Gastrocnemius medialis (tissue), 4 donors: ENCODE measurements at regions not wholly inside any gene's neighbourhood (a gene's known extent, or its start where the extent isn't known, plus 50 kb on each side); places are given as distances from the start of the nearest gene placed in this dataset.

ENCODE experiments used
- ATAC-seq, 2 donors: fragments of 150-250 bp; one replicate each; pipeline ENCODE4 v1.9.1; 2016
- DNase-seq, 2 donors: peaks; one replicate each; pipeline ENCODE4 v3.0.0-alpha.2; 2019
- H3K27ac ChIP-seq, 4 donors: fragments of 200-600 bp; sonication (generic); 1 replicate in 1 of 4; 2 replicates in 3 of 4; pipeline ENCODE4 v1.5.1; 2016 to 2018; ENCODE audit warnings: mild to moderate bottlenecking in 2 of 4, moderate library complexity in 1 of 4
- H3K27me3 ChIP-seq, 3 donors: fragments of 200-600 bp; sonication (generic) in 2 of 3; 1 replicate in 1 of 3; 2 replicates in 2 of 3; pipeline versions ENCODE4 v1.5.1 to v1.6.0; 2016 to 2019; ENCODE audit warnings: mild to moderate bottlenecking in 1 of 3, moderate library complexity in 1 of 3
- H3K36me3 ChIP-seq, 2 donors: fragments of 200-600 bp; sonication (generic) in 1 of 2; one replicate each; pipeline ENCODE4 v1.5.1; 2017 to 2018
- H3K4me1 ChIP-seq, 2 donors: fragments of 200-600 bp; sonication (generic) in 1 of 2; one replicate each; pipeline ENCODE4 v1.5.1; 2016 to 2017; ENCODE audit warnings: mild to moderate bottlenecking in 2 of 2
- H3K4me3 ChIP-seq, 4 donors: fragments of 200-600 bp; sonication (generic) in 3 of 4; 1 replicate in 1 of 4; 2 replicates in 3 of 4; pipeline ENCODE4 v1.5.1; 2016 to 2019; ENCODE audit warnings: mild to moderate bottlenecking in 2 of 4
- H3K9me3 ChIP-seq, 3 donors: fragments of 200-600 bp; sonication (generic) in 2 of 3; 1 replicate in 1 of 3; 2 replicates in 2 of 3; pipeline ENCODE4 v1.5.1; 2016 to 2019
- POLR2A ChIP-seq, 2 donors: fragments of 450-650 bp; IDR thresholded peaks; one replicate each; pipeline ENCODE4 v1.6.1; 2017; ENCODE audit warnings: antibody characterized with exemption in 2 of 2, mild to moderate bottlenecking in 2 of 2, moderate library complexity in 2 of 2
- in situ Hi-C, 4 donors: fragments of 200-750 bp; cut with MboI; loops; one replicate each; pipeline versions ENCODE4 v1.15.0 to v1.8.0; 2017; ENCODE audit warnings: low sequenced_read_pairs in 4 of 4
- intact Hi-C: fragments of 100-400 bp; cut with DNase I; formaldehyde crosslinking; loops from one replicate; pipeline ENCODE4 v1.15.1; 2023; ENCODE audit warnings: low total_unique reads
- TF ChIP-seq, protein P1 (sequence below), 5 experiments: fragments of 450-650 bp in 3 of 5; fragments of 200-600 bp in 2 of 5; sonication (generic) in 2 of 5; IDR thresholded peaks in 4 of 5; conservative IDR thresholded peaks in 1 of 5; 1 replicate in 4 of 5; 2 replicates in 1 of 5; pipeline ENCODE4 v1.5.1; 2016 to 2019; ENCODE audit warnings: antibody characterized with exemption in 5 of 5, mild to moderate bottlenecking in 3 of 5, moderate library complexity in 3 of 5

DNA sequence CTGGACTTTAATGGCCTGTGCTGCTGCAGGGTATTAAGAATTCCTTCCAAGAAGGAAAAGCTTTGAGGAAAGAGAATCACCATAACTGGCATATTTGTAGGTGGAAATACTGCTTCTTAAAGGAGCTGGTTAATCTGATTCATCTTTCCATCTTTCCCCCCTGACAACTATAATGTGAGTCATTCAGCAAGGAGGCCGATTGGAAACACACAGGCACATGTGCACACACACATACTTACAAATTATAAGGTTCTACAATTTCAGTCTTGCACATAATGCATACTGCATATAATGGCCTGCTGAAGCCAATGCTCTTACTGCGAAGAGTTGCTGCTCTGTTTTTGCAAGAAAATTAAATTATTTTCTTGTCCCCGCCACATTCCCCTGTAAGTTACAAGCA is 78.8 kb upstream of the TPP2 start:
- Histone ChIP-seq H3K27ac (no peak overlapping the region), H3K9me3 (no peaks in the 10 kb centered on the region), H3K4me3 (no peak overlapping the region), H3K36me3 (no peaks in the 10 kb centered on the region), H3K4me1 (no peaks in the 10 kb centered on the region), H3K27me3 (no peaks in the 10 kb centered on the region)
- no peak for ATAC-seq
- in situ Hi-C loops (no loop called here), intact Hi-C loops (no loop called here)
- TF ChIP-seq, protein P1, sequence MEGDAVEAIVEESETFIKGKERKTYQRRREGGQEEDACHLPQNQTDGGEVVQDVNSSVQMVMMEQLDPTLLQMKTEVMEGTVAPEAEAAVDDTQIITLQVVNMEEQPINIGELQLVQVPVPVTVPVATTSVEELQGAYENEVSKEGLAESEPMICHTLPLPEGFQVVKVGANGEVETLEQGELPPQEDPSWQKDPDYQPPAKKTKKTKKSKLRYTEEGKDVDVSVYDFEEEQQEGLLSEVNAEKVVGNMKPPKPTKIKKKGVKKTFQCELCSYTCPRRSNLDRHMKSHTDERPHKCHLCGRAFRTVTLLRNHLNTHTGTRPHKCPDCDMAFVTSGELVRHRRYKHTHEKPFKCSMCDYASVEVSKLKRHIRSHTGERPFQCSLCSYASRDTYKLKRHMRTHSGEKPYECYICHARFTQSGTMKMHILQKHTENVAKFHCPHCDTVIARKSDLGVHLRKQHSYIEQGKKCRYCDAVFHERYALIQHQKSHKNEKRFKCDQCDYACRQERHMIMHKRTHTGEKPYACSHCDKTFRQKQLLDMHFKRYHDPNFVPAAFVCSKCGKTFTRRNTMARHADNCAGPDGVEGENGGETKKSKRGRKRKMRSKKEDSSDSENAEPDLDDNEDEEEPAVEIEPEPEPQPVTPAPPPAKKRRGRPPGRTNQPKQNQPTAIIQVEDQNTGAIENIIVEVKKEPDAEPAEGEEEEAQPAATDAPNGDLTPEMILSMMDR (IDR thresholded peaks at IDR 0.05 in 4 of 5, conservative IDR thresholded peaks at IDR 0.05 in 1 of 5) = no peak
- no peak for TF ChIP-seq POLR2A (IDR thresholded peaks at IDR 0.05)
- DNase-seq = no peak

DNA sequence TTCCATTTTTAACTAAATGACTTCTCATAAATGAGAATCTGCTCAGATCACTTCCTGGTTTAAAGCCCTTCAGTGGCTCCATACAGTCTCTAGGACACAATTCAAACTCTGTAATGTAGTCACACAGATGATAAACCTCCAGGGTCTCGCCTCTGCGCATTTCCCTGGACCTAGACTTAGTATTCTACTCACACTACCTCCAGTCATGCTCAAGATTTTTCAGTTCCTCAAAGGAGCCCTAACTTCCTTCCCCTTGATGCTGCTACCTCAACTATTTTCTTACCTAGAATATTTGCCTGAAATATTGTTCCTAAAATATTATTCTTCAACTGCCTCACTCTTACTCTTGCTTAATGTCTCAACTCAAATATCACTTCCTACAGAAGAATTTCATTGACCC is 86.7 kb upstream of the TPP2 start:
- Histone ChIP-seq H3K4me1 (no peaks in the 10 kb centered on the region), H3K27me3 (no peaks in the 10 kb centered on the region)

DNA sequence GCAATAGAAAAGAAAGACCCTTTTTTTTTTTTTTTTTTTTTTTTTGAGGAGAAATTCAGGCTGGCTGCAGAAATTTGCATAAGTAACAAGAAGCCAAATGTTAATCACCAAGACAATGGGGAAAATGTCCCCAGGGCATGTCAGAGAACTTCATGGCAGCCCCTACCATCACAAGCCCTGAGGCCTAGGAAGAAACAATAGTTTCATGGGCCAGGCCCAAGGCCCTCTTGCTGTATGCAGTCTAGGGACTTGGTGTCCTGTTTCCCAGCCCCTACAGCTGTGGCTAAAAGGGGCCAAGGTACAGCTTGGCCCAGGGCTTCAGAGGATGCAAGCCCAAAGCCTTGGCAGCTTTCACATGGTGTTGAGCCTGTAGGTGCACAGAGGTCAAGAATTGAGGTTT is 88.4 kb upstream of the TPP2 start:
- TF ChIP-seq POLR2A (IDR thresholded peaks at IDR 0.05) = no peak
- TF ChIP-seq, protein P1 (IDR thresholded peaks at IDR 0.05 in 4 of 5, conservative IDR thresholded peaks at IDR 0.05 in 1 of 5) = no peak
- in situ Hi-C loops (no loop called here), intact Hi-C loops (no loop called here)
- ATAC-seq (no peak), DNase-seq (no peak)
- Histone ChIP-seq H3K36me3 (no peaks in the 10 kb centered on the region), H3K4me3 (no peak overlapping the region), H3K27me3 (no peaks in the 10 kb centered on the region), H3K27ac (no peak overlapping the region), H3K9me3 (no peaks in the 10 kb centered on the region), H3K4me1 (no peaks in the 10 kb centered on the region)

More for the DNA sequence above, 86.7 kb upstream of the TPP2 start:
- Histone ChIP-seq H3K4me3 (no peak overlapping the region), H3K36me3 (no peaks in the 10 kb centered on the region), H3K9me3 (no peaks in the 10 kb centered on the region), H3K27ac (no peak overlapping the region)
- TF ChIP-seq, protein P1 (IDR thresholded peaks at IDR 0.05 in 4 of 5, conservative IDR thresholded peaks at IDR 0.05 in 1 of 5) = no peak
- no peak for DNase-seq
- in situ Hi-C loops (no loop called here), intact Hi-C loops (no loop called here)
- ATAC-seq = no peak

DNA sequence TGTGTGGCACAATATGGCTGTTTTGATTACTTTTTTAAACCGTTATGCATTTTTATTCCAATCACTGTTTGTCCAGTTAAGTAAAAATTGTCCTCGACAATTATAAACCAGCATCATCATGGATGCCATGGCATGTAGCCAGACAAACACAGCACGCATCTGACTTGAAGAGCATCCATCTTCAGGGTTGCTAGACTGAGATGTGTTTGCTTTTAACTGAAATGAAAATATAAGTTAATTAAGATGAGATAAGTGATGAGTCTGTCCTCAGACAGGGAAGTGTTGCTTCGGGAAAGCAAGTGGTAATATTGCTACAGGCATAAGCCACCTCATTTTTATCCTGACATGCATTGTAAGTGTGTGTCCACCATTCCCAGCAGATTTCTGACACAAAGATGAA is 92.8 kb upstream of the TPP2 start:
- H3K27ac ChIP-seq = no peak overlapping the region
- intact Hi-C loops = no loop called here
- no peaks in the 10 kb centered on the region for H3K36me3 ChIP-seq
- TF ChIP-seq, protein P1 (IDR thresholded peaks at IDR 0.05 in 4 of 5, conservative IDR thresholded peaks at IDR 0.05 in 1 of 5) = no peak
- TF ChIP-seq POLR2A (IDR thresholded peaks at IDR 0.05) = no peak
- ATAC-seq (no peak), DNase-seq (no peak)
- no peaks in the 10 kb centered on the region for H3K4me1 ChIP-seq
- in situ Hi-C loops = no loop called here
- no peaks in the 10 kb centered on the region for H3K27me3 ChIP-seq
- H3K4me3 ChIP-seq = no peak overlapping the region
- H3K9me3 ChIP-seq = no peaks in the 10 kb centered on the region

DNA sequence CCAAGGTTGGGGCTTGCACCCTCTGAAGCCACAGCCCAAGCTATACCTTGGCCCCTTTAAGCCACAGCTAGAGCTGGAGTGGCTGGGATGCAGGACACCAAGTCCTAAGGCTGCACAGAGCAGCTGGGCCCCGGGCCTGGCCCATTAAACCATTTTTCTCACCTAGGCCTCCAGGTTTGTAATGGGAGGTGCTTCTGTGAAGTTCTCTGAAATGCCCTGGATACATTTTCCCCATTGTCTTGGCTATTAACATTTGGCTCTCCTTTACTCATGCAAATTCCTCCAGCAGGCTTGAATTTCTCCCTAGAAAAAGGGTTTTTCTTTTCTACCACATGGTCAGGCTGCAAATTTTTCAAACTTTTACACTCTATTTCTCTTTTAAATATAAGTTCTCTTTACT is 93.8 kb upstream of the FGF14 start:
- no peaks in the 10 kb centered on the region for H3K36me3 ChIP-seq
- H3K4me1 ChIP-seq = no peaks in the 10 kb centered on the region
- in situ Hi-C loops (no loop called here), intact Hi-C loops (no loop called here)
- TF ChIP-seq, protein P1 (IDR thresholded peaks at IDR 0.05 in 4 of 5, conservative IDR thresholded peaks at IDR 0.05 in 1 of 5) = no peak
- peaks cover 0 to 5% (median 0%) of the 10 kb centered on the region in 3 donors for H3K9me3 ChIP-seq
- DNase-seq = no peak
- H3K27me3 ChIP-seq = no peaks in the 10 kb centered on the region
- H3K27ac ChIP-seq = no peak overlapping the region
- H3K4me3 ChIP-seq = no peak overlapping the region
- no peak for ATAC-seq
